ENCODE measurements at regions not wholly inside any gene's neighbourhood (a gene's known extent, or its start where the extent isn't known, plus 50 kb on each side); places are given as distances from the start of the nearest gene placed in this dataset.

- Histone ChIP-seq H3K27ac (ENCODE audit: low read depth, low read length) (no peak overlapping the region), H3K9ac (ENCODE audit: low read depth, low read length) (no peak overlapping the region), H3K27me3 (ENCODE audit: insufficient read depth, low read length) (no peaks in the 10 kb centered on the region), H3K36me3 (ENCODE audit: insufficient read depth, low read length) (no peaks in the 10 kb centered on the region), H3K4me3 (ENCODE audit: low read length) (no peak overlapping the region), H3K9me3 (ENCODE audit: insufficient read depth, low read depth, low read length) (no peaks in the 10 kb centered on the region), H3K4me1 (ENCODE audit: insufficient read depth, low read length) (peaks cover 15% of the 10 kb centered on the region)
- 91% methylated on average over 6 of the region's 6 CpGs for WGBS
These were observed 78.4 kb upstream of the CCN6 start for GRCh38 chr6:111975466-111975865.

GRCh38 chr6:111976139-111976538, 77.8 kb upstream of the CCN6 start:
- no peaks in the 10 kb centered on the region for H3K9me3 ChIP-seq (ENCODE audit: insufficient read depth, low read depth, low read length)
- WGBS: 94% methylated on average over 2 of the region's 2 CpGs
- no peak overlapping the region for H3K27ac ChIP-seq (ENCODE audit: low read depth, low read length)
- H3K27me3 ChIP-seq (ENCODE audit: insufficient read depth, low read length): no peaks in the 10 kb centered on the region
- no peak overlapping the region for H3K9ac ChIP-seq (ENCODE audit: low read depth, low read length)
- H3K4me3 ChIP-seq (ENCODE audit: low read length): no peak overlapping the region
- H3K4me1 ChIP-seq (ENCODE audit: insufficient read depth, low read length): peaks cover 10% of the 10 kb centered on the region
- no peaks in the 10 kb centered on the region for H3K36me3 ChIP-seq (ENCODE audit: insufficient read depth, low read length)

GRCh38 chr6:111978532-111979149, 75.3 kb upstream of the CCN6 start:
- Histone ChIP-seq H3K4me3 (ENCODE audit: low read length) (no peak overlapping the region), H3K27me3 (ENCODE audit: insufficient read depth, low read length) (no peaks in the 10 kb centered on the region), H3K4me1 (ENCODE audit: insufficient read depth, low read length) (no peaks in the 10 kb centered on the region), H3K9ac (ENCODE audit: low read depth, low read length) (no peak overlapping the region), H3K9me3 (ENCODE audit: insufficient read depth, low read depth, low read length) (no peaks in the 10 kb centered on the region), H3K27ac (ENCODE audit: low read depth, low read length) (no peak overlapping the region), H3K36me3 (ENCODE audit: insufficient read depth, low read length) (no peaks in the 10 kb centered on the region)
- 89% methylated on average over 3 of the region's 3 CpGs for WGBS

- Histone ChIP-seq H3K36me3 (ENCODE audit: insufficient read depth, low read length) (no peaks in the 10 kb centered on the region), H3K27ac (ENCODE audit: low read depth, low read length) (no peak overlapping the region), H3K4me3 (ENCODE audit: low read length) (no peak overlapping the region), H3K9me3 (ENCODE audit: insufficient read depth, low read depth, low read length) (no peaks in the 10 kb centered on the region), H3K27me3 (ENCODE audit: insufficient read depth, low read length) (no peaks in the 10 kb centered on the region), H3K9ac (ENCODE audit: low read depth, low read length) (no peak overlapping the region), H3K4me1 (ENCODE audit: insufficient read depth, low read length) (no peaks in the 10 kb centered on the region)
- 91% methylated on average over 6 of the region's 6 CpGs for WGBS
These were observed 74.3 kb upstream of the CCN6 start for GRCh38 chr6:111979633-111980032.

GRCh38 chr6:111980143-111980542, 73.8 kb upstream of the CCN6 start:
- Histone ChIP-seq H3K36me3 (ENCODE audit: insufficient read depth, low read length) (no peaks in the 10 kb centered on the region), H3K9ac (ENCODE audit: low read depth, low read length) (no peak overlapping the region), H3K27me3 (ENCODE audit: insufficient read depth, low read length) (no peaks in the 10 kb centered on the region), H3K27ac (ENCODE audit: low read depth, low read length) (no peak overlapping the region), H3K4me1 (ENCODE audit: insufficient read depth, low read length) (no peaks in the 10 kb centered on the region), H3K4me3 (ENCODE audit: low read length) (no peak overlapping the region), H3K9me3 (ENCODE audit: insufficient read depth, low read depth, low read length) (no peaks in the 10 kb centered on the region)
- 91% methylated on average over 6 of the region's 6 CpGs for WGBS

GRCh38 chr6:111980971-111981840, 72.7 kb upstream of the CCN6 start:
- Histone ChIP-seq H3K9ac (ENCODE audit: low read depth, low read length) (no peak overlapping the region), H3K36me3 (ENCODE audit: insufficient read depth, low read length) (no peaks in the 10 kb centered on the region), H3K4me3 (ENCODE audit: low read length) (no peak overlapping the region), H3K27ac (ENCODE audit: low read depth, low read length) (no peak overlapping the region), H3K27me3 (ENCODE audit: insufficient read depth, low read length) (no peaks in the 10 kb centered on the region), H3K4me1 (ENCODE audit: insufficient read depth, low read length) (peaks cover 9% of the 10 kb centered on the region), H3K9me3 (ENCODE audit: insufficient read depth, low read depth, low read length) (no peaks in the 10 kb centered on the region)
- 93% methylated on average over 8 of the region's 8 CpGs for WGBS

- Histone ChIP-seq H3K9me3 (ENCODE audit: insufficient read depth, low read depth, low read length) (no peaks in the 10 kb centered on the region), H3K27me3 (ENCODE audit: insufficient read depth, low read length) (no peaks in the 10 kb centered on the region), H3K27ac (ENCODE audit: low read depth, low read length) (no peak overlapping the region), H3K4me3 (ENCODE audit: low read length) (no peak overlapping the region), H3K36me3 (ENCODE audit: insufficient read depth, low read length) (no peaks in the 10 kb centered on the region), H3K9ac (ENCODE audit: low read depth, low read length) (no peak overlapping the region), H3K4me1 (ENCODE audit: insufficient read depth, low read length) (peaks cover 9% of the 10 kb centered on the region)
- WGBS: 87% methylated on average over 1 of the region's 1 CpG
These were observed 71.2 kb upstream of the CCN6 start for GRCh38 chr6:111982681-111983080.

- Histone ChIP-seq H3K4me3 (ENCODE audit: low read length) (no peak overlapping the region), H3K4me1 (ENCODE audit: insufficient read depth, low read length) (peaks cover 9% of the 10 kb centered on the region), H3K27me3 (ENCODE audit: insufficient read depth, low read length) (no peaks in the 10 kb centered on the region), H3K9ac (ENCODE audit: low read depth, low read length) (no peak overlapping the region), H3K9me3 (ENCODE audit: insufficient read depth, low read depth, low read length) (no peaks in the 10 kb centered on the region), H3K36me3 (ENCODE audit: insufficient read depth, low read length) (no peaks in the 10 kb centered on the region), H3K27ac (ENCODE audit: low read depth, low read length) (no peak overlapping the region)
- WGBS: 93% methylated on average over 3 of the region's 3 CpGs
These were observed 70.7 kb upstream of the CCN6 start for GRCh38 chr6:111983193-111983592.

- H3K4me1 ChIP-seq (ENCODE audit: insufficient read depth, low read length): peaks cover 9% of the 10 kb centered on the region
- H3K9me3 ChIP-seq (ENCODE audit: insufficient read depth, low read depth, low read length): no peaks in the 10 kb centered on the region
- no peak overlapping the region for H3K9ac ChIP-seq (ENCODE audit: low read depth, low read length)
- H3K27ac ChIP-seq (ENCODE audit: low read depth, low read length): no peak overlapping the region
- 91% methylated on average over 4 of the region's 4 CpGs for WGBS
- no peaks in the 10 kb centered on the region for H3K27me3 ChIP-seq (ENCODE audit: insufficient read depth, low read length)
- H3K36me3 ChIP-seq (ENCODE audit: insufficient read depth, low read length): no peaks in the 10 kb centered on the region
- no peak overlapping the region for H3K4me3 ChIP-seq (ENCODE audit: low read length)
These were observed 69.8 kb upstream of the CCN6 start for GRCh38 chr6:111984081-111984480.

GRCh38 chr6:111984516-111985201, 69.2 kb upstream of the CCN6 start:
- no peak overlapping the region for H3K27ac ChIP-seq (ENCODE audit: low read depth, low read length)
- H3K4me1 ChIP-seq (ENCODE audit: insufficient read depth, low read length): peaks cover 9% of the 10 kb centered on the region
- no peak overlapping the region for H3K9ac ChIP-seq (ENCODE audit: low read depth, low read length)
- H3K9me3 ChIP-seq (ENCODE audit: insufficient read depth, low read depth, low read length): no peaks in the 10 kb centered on the region
- no peaks in the 10 kb centered on the region for H3K36me3 ChIP-seq (ENCODE audit: insufficient read depth, low read length)
- no peak overlapping the region for H3K4me3 ChIP-seq (ENCODE audit: low read length)
- WGBS: 91% methylated on average over 5 of the region's 5 CpGs
- no peaks in the 10 kb centered on the region for H3K27me3 ChIP-seq (ENCODE audit: insufficient read depth, low read length)

- Histone ChIP-seq H3K9ac (ENCODE audit: low read depth, low read length) (no peak overlapping the region; the same call in 1 of the 2 replicates), H3K27me3 (ENCODE audit: insufficient read depth, low read length) (no peaks in the 10 kb centered on the region), H3K36me3 (ENCODE audit: insufficient read depth, low read length) (no peaks in the 10 kb centered on the region), H3K27ac (ENCODE audit: low read depth, low read length) (peak overlapping the region; percentile 38; the same call in 1 of the 2 replicates), H3K4me3 (ENCODE audit: low read length) (no peak overlapping the region), H3K4me1 (ENCODE audit: insufficient read depth, low read length) (peaks cover 9% of the 10 kb centered on the region), H3K9me3 (ENCODE audit: insufficient read depth, low read depth, low read length) (no peaks in the 10 kb centered on the region)
- WGBS: 95% methylated on average over 3 of the region's 4 CpGs
These were observed 68.6 kb upstream of the CCN6 start for GRCh38 chr6:111985202-111985731.

Measured in HUES64 (cell line).